Heart right ventricle (tissue), 16 donors: ENCODE measurements at regions not wholly inside any gene's neighbourhood (a gene's known extent, or its start where the extent isn't known, plus 50 kb on each side); places are given as distances from the start of the nearest gene placed in this dataset.

Experiments used
- ATAC-seq, 8 donors: fragments of 200-7000 bp; cut with Tn5 transposase; one replicate each; pipeline ENCODE4 v1.9.1; 2020; ENCODE audit warnings: mild to moderate bottlenecking in 8 of 8, moderate library complexity in 8 of 8, moderate number of reproducible peaks in 1 of 8
- DNase-seq, 2 donors: peaks; one replicate each; pipeline ENCODE4 v3.0.0-alpha.2; 2020
- H3K27ac ChIP-seq, 10 donors: fragments of 200-600 bp; sonication (generic) in 2 of 10; one replicate each; pipeline versions ENCODE4 v1.5.0 to v1.8.0; 2020 to 2022; ENCODE audit warnings: mild to moderate bottlenecking in 3 of 10
- H3K27me3 ChIP-seq, 7 donors: fragments of 200-600 bp; one replicate each; pipeline ENCODE4 v1.8.0; 2021 to 2022; ENCODE audit warnings: mild to moderate bottlenecking in 2 of 7
- H3K36me3 ChIP-seq, 9 donors: fragments of 200-600 bp; sonication (generic) in 1 of 9; one replicate each; pipeline versions ENCODE4 v1.5.0 to v1.8.0; 2020 to 2022; ENCODE audit warnings: mild to moderate bottlenecking in 2 of 9
- H3K4me1 ChIP-seq, 9 donors: fragments of 200-600 bp; sonication (generic) in 1 of 9; one replicate each; pipeline versions ENCODE4 v1.5.0 to v1.8.0; 2020 to 2022; ENCODE audit warnings: mild to moderate bottlenecking in 4 of 9
- H3K4me3 ChIP-seq, 10 donors: fragments of 200-600 bp; sonication (generic) in 2 of 10; one replicate each; pipeline versions ENCODE4 v1.5.0 to v1.8.0; 2020 to 2022; ENCODE audit warnings: mild to moderate bottlenecking in 7 of 10, moderate library complexity in 2 of 10
- H3K9me3 ChIP-seq, 11 donors: fragments of 200-600 bp in 10 of 11; sonication (generic) in 2 of 11; one replicate each; pipeline versions ENCODE4 v1.5.0 to v1.8.0; 2013 to 2022; ENCODE audit warnings: mild to moderate bottlenecking in 2 of 11, control low read depth in 1 of 11, moderate library complexity in 1 of 11
- WGBS, 2 donors: extraction: QIAGEN DNeasy Blood & Tissue Kit; methylation state at CpG; one replicate each; pipeline ENCODE4 v1.1.7; 2013; ENCODE audit warnings: inconsistent platforms in 1 of 2; 5-methylcytosine and 5-hydroxymethylcytosine counted together
- intact Hi-C, 10 donors: fragments of 100-400 bp; cut with DNase I; formaldehyde crosslinking; loops; one replicate each; pipeline versions ENCODE4 v1.11.1 to v1.14.2; 2022
- TF ChIP-seq, protein P1 (sequence below), 9 donors: fragments of 200-600 bp; sonication (generic) in 2 of 9; IDR thresholded peaks; one replicate each; pipeline versions ENCODE4 v1.5.0 to v1.8.0; 2021 to 2022; ENCODE audit warnings: antibody characterized with exemption in 9 of 9, mild to moderate bottlenecking in 5 of 9, moderate library complexity in 1 of 9
- donor health status: Arrhythmogenic right ventricular cardiomyopathy.
- donor health status: ischemic (EF 13 %, LVEDD 7.1; RV severe dilation, severe dysfunction).
- donor health status: healthy with polysubstance abuse.
- donor health status: DM: no; HTN: yes; CAD: no.
- donor health status: DM: no; HTN: no; CAD: no.
- donor health status: ischemic (EF 25% LVEDD 6.9; RV normal size, moderate dysfunction).
- donor health status: ischemic (EF 25% LVEDD 5.7; RV mildly dilated, moderate dysfunction).
- donor health status: healthy.
- donor health status: DM: yes; HTN: yes; CAD: no.
- donor health status: Ischemic cardiomyopathy.
- donor health status: ischemic (EF 35%, LVEDD 5.7; RV mildly dilated, moderate dysfunction).
- donor health status: nonischemic (EF 11% LVEDD 7.7; RV severe dilation, severe dysfunction).
- donor health status: DM: yes; HTN: yes; CAD: no.
- donor health status: PGD.
- donor health status: ischemic (EF 29% LVEDD 5.4; RV normal size, mild dysfunction).
- donor health status: nonischemic (EF 23%, LVEDD 6.1; RV moderate dilation, normal function).

DNA sequence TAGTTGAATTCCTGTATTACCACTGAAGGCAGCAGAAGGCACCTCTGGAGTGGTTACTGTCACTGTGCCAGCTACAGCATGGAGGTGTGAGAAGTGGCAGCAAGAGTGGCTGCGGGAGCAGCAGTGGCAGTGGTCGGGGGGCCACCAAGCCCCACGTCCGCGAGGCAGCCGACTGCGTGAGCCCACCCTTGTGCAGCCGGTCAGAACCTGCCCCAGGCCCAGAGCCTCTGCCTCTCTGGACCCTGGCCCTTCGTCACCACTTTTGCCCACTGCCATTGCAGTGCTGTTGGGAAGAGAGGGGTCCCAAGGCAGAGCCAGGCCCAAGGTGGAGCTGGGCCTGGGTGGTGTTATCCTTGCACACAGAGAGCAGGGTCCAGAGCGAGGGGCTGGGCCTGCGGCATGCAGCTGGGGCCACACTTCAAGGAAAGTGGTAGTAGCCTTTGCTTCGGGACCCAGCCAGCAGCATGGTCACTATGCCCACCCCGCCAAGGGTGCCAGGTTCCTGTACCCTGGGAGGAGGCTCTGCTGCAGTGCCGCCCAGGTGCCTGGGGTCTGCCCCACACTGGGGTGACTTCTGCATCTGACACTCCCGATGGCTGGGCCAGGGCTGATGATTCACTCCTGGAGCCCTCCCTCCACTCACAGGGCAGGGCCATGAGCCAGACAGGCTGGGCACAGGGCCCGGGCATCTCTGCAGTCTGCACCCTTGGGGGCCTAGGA is 450.1 kb upstream of the LRATD1 start:
- ATAC-seq, result peak in 2 of 8 donors; percentile 14 to 16
- no peak for DNase-seq
- TF ChIP-seq, protein P1, sequence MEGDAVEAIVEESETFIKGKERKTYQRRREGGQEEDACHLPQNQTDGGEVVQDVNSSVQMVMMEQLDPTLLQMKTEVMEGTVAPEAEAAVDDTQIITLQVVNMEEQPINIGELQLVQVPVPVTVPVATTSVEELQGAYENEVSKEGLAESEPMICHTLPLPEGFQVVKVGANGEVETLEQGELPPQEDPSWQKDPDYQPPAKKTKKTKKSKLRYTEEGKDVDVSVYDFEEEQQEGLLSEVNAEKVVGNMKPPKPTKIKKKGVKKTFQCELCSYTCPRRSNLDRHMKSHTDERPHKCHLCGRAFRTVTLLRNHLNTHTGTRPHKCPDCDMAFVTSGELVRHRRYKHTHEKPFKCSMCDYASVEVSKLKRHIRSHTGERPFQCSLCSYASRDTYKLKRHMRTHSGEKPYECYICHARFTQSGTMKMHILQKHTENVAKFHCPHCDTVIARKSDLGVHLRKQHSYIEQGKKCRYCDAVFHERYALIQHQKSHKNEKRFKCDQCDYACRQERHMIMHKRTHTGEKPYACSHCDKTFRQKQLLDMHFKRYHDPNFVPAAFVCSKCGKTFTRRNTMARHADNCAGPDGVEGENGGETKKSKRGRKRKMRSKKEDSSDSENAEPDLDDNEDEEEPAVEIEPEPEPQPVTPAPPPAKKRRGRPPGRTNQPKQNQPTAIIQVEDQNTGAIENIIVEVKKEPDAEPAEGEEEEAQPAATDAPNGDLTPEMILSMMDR (IDR thresholded peaks at IDR 0.05), result no peak
- Histone ChIP-seq H3K27ac (no peak overlapping the region), H3K9me3 (peaks cover 0 to 17% (median 0%) of the 10 kb centered on the region in 11 donors), H3K4me3 (no peak overlapping the region), H3K36me3 (no peaks in the 10 kb centered on the region), H3K4me1 (no peaks in the 10 kb centered on the region), H3K27me3 (no peaks in the 10 kb centered on the region)
- intact Hi-C loops, result no loop called here
- WGBS, 2 donors, result 90 to 91% methylated on average over 16 of the region's 16 CpGs

DNA sequence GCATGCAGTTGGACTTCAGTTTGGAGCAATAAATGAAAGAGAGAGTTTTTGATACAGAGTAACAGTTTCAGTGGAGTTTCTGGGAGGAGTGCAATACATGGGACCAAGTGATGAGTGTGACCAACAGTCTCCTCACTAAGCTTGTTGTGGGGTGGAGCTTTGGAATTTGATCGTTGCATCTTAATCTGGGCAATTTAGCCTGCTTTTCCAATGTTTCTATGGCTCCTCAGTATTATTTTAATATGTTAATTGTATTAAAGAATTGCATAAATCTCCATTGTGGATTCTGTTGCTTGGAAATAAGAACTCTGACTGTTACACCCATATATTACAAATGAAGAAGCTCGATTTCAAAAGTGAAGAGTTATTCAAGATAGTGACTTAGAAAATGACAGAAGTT is 446.6 kb upstream of the LRATD1 start:
- no peak overlapping the region for H3K27ac ChIP-seq
- WGBS, 2 donors, result 56 to 64% methylated on average over 2 of the region's 2 CpGs
- no peaks in the 10 kb centered on the region for H3K27me3 ChIP-seq
- H3K4me3 ChIP-seq, result no peak overlapping the region
- intact Hi-C loops, result no loop called here
- no peak for DNase-seq
- TF ChIP-seq, protein P1 (IDR thresholded peaks at IDR 0.05), result no peak
- no peaks in the 10 kb centered on the region for H3K36me3 ChIP-seq
- H3K9me3 ChIP-seq, result peaks cover 0 to 17% (median 0%) of the 10 kb centered on the region in 11 donors
- H3K4me1 ChIP-seq, result no peaks in the 10 kb centered on the region
- no peak for ATAC-seq

DNA sequence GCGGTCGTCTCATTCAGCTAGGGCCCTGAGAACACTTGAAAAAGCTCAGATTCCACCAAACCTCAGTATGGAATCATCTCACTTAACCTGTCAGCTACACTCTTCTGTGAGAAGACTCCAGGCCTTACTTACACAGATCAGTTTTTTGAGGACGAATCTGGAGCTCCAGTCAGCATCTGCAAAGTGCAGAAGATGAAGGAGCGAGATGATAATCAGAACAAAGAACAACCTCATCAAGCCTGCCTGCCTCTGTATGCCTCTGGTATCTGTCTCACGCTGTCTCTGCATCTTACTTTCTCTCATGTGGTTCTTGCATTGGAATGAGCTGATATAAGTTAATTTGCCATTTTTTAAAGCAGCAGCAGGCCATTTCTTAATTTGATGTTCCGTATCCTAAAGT is 444.1 kb upstream of the LRATD1 start:
- Histone ChIP-seq H3K4me3 (no peak overlapping the region), H3K36me3 (no peaks in the 10 kb centered on the region), H3K27me3 (no peaks in the 10 kb centered on the region), H3K4me1 (no peaks in the 10 kb centered on the region), H3K9me3 (peaks cover 0 to 3% (median 0%) of the 10 kb centered on the region in 11 donors), H3K27ac (no peak overlapping the region)
- TF ChIP-seq, protein P1 (IDR thresholded peaks at IDR 0.05), result no peak
- DNase-seq, result no peak
- intact Hi-C loops, result no loop called here
- no peak for ATAC-seq
- 77% methylated on average over 6 of the region's 6 CpGs for WGBS, 2 donors

DNA sequence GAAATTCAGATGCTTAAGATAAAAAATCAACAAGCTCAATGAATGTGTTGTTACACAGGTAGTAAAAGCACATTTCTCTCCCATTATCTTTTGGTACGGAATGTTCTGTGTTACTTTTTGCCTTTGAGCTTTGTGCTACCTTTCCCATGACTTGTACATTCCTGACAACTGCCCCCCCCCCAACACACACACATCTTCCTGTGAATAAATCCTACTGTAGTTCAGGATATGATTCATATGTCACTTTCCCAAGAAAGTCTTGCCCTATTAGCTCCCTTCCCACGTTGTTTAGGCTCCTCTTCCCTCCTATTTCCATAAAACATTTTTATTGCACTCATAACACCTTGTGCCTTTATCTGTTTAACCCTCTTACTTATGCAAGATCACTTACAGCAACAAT is 442.6 kb upstream of the LRATD1 start:
- Histone ChIP-seq H3K27me3 (no peaks in the 10 kb centered on the region), H3K4me3 (no peak overlapping the region), H3K4me1 (no peaks in the 10 kb centered on the region), H3K27ac (no peak overlapping the region), H3K36me3 (no peaks in the 10 kb centered on the region), H3K9me3 (no peaks in the 10 kb centered on the region)
- ATAC-seq (no peak), DNase-seq (no peak)
- 52 to 62% methylated on average over 2 of the region's 2 CpGs for WGBS, 2 donors
- TF ChIP-seq, protein P1 (IDR thresholded peaks at IDR 0.05), result no peak
- intact Hi-C loops, result no loop called here
